Kidney capillary endothelial cell (primary cell): ENCODE measurements at regions not wholly inside any gene's neighbourhood (a gene's known extent, or its start where the extent isn't known, plus 50 kb on each side); places are given as distances from the start of the nearest gene placed in this dataset.

ENCODE experiments used
- DNase-seq: peaks from one replicate; pipeline ENCODE4 v3.0.0-alpha.2; 2018; ENCODE audit warnings: low spot score

DNA sequence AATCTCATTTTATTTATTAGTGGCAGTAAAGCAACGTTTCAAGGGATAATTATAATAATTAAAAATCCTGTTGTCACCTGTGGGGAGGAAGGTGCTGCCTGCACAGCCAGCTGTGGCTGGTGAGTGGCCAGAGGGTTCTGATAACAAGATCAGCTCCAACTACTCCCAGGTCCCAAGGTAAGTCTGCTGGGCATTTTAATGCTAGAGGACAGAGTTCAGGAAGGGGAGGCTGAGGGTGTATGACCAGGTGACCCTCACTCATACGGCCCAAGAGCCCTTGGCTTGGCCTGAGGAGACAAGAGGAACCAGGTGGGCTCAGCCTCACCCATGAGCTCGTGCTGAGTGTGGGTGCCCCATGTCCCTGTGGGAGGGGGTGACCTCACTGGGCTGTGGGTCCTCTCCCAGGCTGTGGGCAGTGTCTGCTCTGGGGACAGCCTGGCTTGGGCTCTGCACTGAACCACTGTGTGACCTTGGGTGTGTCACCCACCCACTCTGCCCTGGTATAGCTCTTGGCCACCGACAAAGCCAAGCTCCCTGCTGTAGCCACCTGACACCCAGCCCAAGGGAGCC is 223.8 kb downstream of the PTPRU start:
- DNase-seq: no peak

DNA sequence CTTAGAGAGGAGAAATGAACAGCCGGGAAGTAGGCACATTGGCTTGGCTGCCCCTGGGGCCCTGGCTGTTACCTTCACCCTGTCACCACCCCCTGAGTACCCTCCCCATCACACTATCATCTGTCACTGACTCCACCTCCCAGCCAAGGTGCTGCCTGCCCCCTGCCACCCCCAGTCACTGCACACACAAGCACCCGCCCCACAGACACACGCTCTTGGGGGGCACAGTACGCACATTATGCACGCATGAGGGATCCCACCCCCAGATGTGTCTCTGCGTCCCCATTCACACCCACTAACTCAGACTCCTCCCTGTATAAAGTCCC is 223.3 kb downstream of the PTPRU start:
- DNase-seq: no peak

DNA sequence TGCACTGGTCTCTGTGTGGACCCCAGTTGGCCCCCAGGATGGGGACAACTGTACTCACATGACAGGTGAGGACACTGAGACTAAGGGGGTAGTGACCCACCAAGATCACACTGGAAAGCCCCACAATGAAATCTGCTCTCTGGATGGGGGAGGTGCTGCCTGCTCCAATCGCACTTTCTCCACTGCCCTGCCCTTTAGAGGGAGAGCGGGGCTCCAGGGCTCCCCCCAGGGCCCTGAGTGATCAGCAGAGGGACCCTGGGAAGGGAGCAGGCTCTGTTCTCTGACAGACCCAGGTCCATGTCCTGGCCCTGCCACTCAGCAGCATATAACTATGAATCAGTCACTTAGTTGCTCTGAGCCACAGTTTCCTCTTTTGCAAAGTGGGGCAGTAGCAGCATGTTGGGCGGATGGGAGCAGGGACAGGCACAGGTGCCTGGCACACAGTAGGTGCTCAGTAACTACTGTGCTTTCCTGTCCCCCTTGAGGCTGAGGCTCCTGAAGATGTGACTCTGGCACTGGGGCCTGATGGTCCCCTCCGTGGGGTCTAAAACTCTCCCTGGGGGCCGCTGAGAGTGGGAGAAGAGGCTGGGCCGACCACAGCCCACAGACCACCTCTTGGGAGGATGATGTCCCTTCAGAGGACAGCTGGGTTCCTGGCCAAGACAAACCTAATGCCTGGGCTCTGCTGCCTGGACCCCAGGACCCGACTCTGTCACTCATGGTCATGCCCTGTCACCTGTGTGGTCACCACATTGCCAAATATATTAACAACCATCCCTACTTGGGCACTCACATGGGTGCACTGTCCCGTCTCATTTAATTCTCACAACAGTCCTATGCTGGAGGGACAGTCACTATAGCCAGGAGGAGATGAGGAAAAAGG is 222.7 kb downstream of the PTPRU start:
- DNase-seq: no peak

DNA sequence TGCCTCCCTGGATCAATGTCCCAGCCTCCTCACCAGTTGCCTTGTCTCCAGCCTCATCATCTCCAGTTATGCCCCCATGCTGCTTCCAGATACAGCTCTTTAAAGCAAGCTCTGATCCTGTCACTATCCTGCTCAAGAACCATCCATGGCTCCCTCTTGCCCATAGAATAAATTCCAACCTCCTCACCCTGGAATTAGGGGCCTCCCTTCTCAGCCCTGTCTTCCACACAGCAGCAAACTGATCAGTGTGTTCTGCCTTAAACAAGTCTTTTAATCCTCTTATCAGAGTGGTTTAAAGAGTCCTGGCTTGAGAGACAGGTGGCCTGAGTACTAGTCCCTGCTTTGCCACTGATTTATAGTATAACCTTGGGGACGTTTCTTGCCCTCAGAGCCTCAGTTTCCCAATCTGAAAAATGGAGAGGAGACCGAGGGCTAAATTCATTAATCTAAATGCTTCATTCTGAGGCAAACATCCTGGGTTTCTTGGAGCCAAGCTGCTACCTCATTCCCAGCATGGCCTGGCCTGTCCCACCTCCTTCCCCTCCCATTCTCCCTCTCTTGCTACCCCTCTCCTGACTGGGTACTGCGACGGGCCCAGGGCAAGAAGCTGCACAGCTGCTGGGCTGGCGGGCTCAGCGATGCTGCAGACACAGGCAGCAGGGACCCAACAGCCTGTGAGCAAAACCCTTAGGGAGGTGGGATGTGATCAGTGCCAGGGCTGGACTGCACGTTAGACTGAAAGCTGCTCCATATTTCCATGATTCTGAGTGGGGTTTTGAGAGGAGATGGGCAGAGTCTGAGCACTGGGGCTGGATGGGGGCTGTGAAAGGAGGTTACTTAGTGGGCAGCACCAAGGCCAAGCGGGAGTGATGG is 221.4 kb downstream of the PTPRU start:
- no peak for DNase-seq

DNA sequence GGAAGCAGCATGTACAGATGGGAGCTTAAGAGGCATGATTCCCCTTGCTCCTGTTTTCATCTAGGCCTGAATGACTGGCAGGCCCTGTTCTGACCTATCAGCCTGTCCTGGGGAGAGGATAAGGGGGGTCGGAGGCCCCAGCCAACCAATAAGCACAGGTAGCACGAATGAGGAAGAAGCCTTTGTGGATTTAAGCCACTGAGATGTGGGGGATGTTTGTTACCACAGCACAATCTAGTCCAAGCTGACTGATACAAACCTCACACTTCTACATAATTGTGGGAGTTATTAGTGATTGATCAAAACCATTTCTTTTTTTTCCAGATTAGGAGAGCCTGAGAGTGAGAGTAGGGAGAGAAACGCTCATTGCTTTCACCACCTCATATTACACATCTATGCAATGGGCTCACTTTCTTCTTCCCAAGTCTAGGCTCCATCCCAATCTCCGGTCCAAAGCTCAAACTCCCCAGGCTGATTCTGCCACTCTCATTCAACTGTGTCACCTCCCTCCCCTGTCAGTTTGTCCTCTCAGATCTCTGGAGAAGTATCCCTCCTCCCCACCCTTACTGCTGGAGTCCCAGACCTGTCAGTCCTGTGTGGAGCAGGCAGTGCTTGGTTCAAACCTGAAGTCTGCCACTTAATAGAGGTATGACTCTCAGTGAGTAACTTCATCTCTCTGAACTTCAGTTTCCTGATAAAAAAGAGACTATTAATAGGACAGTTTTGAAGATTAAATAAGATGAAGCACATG is 220.5 kb downstream of the PTPRU start:
- DNase-seq: no peak

DNA sequence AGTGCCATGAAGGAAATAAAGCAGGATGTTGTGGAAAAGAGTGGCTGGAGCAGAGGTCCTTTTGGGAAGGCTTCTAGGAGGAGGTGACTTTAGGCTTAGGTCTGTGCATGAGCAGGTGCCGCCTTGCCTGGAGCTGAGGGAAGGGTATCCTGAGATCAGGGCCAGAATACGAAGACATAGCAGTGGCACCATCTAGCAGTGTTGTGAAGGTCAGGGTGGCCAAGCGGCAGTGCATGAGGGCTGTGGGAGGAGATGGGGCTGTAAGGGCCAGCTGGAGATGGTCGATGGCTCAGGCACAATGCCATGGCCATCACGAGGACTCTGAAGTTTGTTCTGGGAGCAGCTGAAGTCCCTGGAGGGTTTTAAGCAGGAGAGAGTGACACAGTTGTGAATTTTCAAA is 219.5 kb downstream of the PTPRU start:
- no peak for DNase-seq

DNA sequence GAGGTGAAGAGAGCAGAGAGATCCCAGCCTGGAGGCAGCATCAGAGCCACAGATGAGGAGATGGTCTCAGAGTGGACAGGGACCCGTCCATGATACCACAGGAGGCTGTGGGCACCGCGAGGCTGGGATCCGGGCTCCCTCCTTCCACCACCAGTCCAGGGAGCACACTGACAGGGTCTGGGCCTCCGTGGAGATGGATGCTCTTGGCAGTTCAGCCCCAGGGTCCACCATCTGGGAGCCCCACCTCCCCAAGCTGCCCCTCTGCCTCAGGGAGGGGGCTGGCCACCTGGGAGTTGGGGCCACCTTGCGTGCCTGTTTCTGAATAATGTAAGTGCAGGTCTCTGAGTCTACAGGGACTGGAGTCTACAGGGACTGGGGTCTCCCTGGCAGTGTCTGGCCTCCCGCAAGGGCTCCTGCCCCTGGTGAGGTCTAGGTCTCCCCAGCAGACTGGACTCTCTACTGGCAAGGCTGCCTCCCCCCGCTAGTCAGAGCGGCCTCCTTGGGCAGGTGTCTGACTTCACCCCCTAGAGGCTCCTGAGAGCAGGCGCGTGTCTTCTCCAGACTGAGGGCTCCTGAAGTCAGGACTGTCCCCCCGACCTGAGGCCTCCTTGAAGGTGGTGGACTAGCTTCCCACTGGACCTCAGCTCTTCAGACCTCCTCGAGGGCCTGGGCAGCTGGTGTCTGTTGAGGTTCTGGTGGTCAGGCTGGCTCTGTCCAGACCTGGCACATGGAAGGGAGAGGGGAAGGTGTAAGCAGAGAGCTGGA is 218.5 kb downstream of the PTPRU start:
- no peak for DNase-seq

DNA sequence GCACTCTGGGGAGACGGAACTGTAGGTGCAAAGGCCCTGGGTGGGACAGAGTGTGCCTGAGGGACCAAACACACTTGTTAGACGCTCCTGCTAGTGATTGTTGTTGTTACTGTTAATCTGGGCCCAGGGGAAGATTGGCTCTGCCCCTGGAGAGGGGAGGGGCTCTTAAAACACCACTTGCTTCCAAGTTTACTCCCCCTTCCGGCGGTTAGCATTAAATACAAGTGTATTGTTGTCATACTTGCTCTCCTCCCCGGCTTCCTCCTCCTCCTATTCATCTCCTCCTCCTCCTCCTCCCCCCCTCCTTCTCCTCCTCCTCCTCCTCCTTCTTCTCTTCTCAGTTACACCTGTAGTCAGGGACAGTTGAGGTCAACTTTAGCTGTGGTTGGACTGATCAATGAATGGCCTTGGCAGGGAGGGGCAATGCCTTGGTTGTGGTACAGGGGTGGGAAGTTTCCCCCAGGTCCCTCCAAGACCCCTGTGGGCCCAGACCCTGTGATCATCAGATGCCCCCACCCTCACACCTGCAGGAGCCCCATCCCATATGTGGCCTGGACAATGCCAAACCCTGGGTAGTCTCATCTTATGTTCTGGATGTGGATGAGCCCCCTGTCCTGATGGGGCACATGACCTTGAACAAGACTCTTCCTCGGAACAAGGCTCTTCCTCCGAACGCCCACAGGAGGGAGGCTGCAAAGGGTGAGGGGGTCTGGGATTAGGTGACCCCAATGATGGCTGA is 217.3 kb downstream of the PTPRU start:
- peak; percentile 16 for DNase-seq

DNA sequence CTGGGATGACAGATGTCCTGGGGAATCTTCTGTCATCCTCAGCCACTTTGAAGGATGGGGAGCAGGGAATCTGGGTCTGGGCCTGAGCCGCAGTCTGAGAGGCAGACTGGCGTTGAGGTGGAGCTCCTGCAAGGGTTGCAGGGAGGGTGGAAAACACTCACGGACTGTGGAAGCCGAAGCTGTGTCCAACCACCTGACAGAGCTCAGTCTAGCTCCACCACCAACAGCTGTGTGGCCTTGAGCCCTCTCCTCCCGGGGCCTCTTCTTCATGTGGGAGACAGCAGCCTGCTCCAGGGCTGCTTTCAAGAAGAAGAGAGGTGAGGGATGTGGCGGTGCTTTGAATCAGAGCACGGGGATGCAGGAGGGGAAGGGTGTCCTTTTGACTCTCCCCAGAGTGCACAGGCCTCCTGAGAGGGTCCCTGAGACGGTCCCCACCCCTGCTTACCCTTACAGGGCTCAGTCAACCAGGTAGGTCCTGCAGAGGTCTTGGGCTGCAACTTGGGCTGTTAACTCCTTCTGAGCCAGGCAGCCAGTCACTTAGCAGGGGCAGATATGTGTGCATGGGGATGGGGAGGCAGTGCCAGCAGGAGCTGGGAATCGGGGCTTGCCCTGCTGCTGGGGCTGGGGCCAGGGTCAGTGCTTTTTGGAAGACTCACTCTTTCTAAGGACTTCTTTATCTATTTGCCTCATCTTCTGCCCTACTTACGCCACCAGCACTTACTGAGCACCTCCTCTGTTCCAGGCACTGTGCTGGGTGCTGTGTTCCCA is 216.3 kb downstream of the PTPRU start:
- no peak for DNase-seq

DNA sequence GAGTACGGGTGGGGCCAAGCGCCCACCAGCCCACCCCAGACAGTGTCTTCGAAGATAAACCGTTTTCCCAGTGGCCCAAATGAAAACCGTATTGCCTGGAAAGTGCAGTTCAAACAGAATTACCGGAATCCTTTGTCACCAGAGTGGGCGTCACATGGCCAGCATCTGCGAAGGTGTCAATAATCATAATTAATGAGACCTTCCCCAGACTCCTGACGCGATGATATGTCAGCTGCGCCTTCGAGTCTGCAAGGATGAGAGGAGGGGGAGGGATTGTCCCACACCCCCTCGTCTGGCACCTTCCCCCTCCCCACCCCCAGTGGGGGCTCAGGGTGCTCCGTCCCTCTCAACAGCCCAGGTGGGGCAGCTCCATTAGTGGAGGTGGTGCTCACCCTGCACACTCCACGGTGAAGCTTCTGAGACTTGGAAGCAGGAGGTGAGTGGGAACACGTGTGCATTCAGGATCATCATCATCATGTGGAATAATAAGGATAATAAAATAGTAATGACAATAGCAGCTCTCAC is 215.1 kb downstream of the PTPRU start:
- no peak for DNase-seq

DNA sequence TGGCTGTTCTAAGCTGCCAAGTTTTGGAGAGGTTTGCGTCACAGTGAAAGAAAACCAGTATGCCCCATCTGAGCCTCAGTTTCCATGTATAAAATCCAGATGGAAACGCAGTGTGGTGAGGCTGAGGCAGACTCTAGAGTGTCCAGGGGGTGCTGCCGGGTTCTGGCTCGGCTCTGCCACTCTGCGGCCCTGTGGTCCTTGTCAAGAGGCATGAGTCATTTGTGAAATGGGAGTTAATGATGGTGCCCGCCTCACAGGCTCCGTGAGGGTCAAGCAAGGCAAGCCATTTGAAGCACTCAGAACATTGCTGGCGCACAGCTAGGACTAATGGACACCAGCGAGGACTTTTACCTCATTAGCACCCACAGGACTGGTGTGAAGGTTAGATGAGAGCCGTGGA is 214.3 kb downstream of the PTPRU start:
- DNase-seq: no peak

DNA sequence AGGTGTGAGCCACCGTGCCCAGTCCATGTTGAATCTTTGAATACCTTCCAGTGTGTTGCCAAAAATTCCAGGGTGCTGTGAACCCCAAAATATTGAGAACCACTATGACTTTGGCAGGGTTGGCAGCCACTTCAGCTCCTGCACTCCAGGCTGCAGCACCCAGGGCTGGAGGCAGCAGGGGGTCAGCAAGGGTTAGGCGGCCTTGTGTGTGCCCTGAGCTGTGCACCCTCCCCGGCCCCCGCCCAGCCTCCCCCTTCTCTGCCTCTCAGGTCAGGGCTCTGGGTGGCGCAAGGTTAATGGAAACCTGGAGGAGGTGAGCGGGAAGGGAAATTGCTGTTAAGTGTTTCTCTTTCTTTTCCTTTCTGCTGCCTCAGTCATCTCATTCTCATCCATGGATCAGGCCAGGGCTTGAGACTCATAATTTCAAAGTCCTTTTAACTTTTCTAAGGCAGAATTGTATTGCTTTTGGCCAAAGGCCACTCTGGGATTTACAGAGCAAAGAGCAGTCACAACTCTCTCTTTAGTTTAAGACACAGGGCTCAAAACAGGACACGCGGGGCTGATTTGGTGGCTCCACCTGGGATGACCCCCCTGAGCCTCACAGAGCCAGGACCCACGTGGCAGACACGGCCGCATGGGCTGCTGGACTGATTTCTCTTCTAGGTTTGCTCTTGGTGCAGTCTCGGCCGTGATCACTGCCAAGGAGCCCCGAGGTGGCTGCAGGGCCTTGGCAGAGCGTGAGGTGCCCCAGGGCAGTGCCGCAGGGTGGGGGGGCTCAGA is 212.3 kb downstream of the PTPRU start:
- no peak for DNase-seq

DNA sequence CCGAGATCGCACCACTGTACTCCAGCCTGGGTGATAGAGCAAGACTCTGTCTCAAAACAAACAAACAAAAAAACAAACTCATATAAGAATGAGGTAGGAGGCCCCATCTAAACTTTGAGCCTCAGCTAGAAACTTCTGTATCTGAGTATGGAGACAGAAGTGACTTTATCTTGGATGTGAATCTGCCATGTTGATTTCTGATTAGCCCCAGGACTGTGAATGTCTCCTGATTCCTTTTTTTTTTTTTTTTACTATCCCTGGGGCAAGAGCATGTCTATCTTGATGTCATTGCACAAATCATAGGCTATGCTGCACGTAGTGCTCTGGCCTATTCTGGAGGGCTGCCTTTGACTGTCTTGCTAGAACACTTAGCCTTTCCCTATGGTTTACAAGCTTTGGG is 211.0 kb downstream of the PTPRU start:
- no peak for DNase-seq

DNA sequence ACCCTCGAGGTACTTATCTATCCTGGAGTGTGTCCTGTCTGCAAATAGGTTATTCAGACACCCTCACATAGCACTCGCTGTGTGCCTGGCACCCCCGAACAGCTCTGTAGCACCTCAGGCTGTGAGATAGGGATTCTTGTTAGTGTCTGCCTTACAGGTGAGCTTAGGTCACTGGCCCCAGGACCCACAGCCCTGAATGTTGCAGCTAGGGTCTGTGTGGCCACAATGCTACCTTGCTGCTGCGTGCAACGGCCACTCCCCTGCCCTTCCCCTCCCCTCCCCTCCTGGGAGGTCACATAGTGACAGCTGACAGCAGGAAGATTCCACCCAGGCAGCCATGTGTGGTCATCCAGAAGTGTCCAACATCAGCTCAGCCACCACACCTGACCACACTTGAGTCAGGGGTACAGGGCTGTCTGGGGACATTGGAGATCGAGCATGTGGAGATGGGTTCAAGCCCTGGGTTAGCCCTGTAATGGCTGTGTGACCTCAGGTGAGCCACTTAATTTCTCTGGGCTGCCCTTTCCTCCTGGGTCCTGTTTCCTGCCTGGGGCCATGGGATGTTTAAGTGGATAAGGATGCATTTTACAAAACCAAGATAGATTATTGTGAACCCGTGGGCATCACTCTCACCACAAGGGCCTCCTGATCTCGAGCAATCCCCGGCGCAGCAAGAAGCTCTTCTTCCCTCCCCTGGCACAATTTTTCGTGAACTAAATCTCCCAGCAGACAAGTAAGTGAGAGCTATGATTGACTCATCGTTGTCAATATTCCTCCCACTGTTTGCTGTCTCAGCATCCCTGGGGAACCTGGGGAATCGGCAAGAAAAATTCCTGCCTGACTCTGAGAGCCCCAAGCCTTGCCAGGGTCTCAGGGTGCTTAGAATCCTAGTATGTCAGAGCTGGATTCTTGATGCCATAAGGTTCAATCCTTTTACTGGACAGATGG is 208.7 kb downstream of the PTPRU start:
- DNase-seq: no peak

DNA sequence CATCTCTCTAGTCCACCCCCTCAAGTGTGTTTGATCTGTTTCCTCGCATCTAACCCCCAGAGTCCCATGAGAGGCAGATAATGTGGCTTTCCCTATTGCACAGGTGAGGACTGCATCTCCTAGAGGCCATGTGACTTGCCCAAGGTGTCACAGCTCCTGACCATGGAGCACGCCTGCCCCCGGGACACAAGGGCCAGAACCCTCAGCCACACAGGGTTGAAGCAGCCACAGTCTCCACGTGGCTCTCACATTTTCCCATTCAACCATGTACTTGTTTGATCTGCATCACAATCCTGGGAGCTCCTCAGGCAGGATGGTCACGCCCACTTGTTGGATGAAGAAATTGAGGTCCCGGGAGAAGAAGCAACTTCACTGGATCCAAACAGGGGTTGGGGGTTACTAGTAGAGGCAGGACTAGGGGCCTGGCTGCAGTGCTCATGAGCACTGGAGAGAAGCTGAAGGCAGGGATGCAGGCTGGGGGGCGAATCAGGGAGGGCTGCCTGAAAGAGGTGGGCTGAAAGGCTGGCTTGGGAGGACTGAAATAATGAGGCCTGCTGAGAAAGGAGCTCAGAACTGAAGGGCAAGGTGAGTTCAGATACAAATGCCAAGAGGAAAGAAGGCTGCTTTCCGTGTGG is 207.9 kb downstream of the PTPRU start:
- DNase-seq: no peak

DNA sequence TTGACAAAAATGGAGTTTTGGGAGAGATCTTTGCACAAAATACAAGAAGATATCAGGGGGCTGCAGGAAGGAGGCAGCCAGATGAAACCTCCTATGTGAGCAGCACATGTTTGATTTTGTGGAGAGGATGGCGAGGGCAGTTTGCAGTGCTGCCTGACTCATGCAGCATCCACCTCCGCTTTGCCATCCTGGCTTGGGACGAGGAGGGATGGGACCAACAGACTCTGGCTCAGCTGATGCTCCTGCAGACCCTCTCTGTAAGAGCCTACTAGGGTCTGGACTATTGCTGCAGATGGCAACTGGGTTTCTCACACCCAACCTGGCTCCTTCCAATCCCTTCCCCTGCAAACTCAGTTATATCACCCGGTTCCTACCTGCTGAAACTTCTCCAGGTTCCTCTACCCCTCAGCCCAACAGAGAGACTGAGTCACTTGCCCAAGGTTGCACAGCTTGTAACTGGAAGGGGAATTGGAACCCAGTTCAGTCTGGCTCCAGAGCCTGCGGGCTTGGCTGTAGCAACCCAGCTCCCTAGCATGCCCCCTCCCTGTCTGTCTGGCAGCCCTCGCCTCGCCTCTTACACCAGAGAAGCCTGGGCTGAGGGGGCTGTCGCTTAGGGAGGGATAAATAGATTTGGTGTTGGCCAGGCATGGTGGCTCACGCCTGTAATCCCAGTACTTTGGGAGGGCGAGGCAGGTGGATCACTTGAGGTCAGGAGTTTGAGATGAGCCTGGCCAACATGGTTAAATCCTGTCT is 205.8 kb downstream of the PTPRU start:
- DNase-seq: no peak

DNA sequence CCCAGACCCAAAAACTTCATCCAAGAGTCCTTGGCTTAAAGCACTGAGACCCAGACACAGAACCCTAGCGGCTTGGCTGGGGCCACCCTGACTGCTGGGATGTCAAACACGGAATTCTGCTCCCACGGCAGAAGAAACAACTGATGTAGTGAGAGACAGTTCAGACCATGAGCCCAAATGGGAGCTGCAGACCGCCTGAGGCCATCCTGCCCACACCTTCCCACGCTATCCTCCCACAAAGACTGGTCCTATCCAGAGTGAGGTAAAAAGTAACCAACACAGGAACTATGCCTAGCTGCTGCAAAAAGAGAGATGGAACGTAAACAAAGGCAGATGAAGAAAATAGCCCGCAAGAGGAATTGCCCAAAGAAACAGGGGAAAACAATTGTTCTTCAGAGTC is 203.3 kb downstream of the PTPRU start:
- DNase-seq: no peak
